ENCODE measurements at regions not wholly inside any gene's neighbourhood (a gene's known extent, or its start where the extent isn't known, plus 50 kb on each side); places are given as distances from the start of the nearest gene placed in this dataset.
"Not testable (repeated sequence)": the region's sequence is repeated elsewhere in the genome, so short reads cannot be mapped to it uniquely, and the experiment has no call there.

DNA sequence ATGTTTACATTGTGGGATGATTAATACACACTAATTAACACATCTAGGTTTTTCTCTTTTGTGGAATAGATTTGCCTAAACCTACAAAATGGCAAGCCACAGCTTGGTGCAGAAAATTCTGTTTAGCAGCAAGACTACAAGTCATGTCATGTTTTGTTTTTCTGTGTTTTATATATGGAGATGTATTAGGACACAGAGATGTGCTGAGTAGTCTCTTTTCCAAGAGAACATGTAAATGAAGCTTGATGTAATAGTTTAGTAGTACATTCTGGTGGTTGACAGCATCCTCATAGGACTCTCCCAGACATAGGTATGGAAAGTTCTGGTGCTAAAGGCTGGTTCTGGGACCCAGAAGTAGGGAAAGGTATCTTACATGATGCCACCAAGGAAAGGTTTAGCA lies 1345.4 kb downstream of the CDH11 start:
- DNase-seq = no peak
- H3K9me3 ChIP-seq (ENCODE audit: severe bottlenecking) = no peaks in the 10 kb centered on the region
- no peak overlapping the region for H3K4me3 ChIP-seq (ENCODE audit: low read depth, low read length)
- no peaks in the 10 kb centered on the region for H3K27me3 ChIP-seq (ENCODE audit: insufficient read depth, low read depth, severe bottlenecking)
- no peak overlapping the region for H3K27ac ChIP-seq
- TF ChIP-seq, protein P1, sequence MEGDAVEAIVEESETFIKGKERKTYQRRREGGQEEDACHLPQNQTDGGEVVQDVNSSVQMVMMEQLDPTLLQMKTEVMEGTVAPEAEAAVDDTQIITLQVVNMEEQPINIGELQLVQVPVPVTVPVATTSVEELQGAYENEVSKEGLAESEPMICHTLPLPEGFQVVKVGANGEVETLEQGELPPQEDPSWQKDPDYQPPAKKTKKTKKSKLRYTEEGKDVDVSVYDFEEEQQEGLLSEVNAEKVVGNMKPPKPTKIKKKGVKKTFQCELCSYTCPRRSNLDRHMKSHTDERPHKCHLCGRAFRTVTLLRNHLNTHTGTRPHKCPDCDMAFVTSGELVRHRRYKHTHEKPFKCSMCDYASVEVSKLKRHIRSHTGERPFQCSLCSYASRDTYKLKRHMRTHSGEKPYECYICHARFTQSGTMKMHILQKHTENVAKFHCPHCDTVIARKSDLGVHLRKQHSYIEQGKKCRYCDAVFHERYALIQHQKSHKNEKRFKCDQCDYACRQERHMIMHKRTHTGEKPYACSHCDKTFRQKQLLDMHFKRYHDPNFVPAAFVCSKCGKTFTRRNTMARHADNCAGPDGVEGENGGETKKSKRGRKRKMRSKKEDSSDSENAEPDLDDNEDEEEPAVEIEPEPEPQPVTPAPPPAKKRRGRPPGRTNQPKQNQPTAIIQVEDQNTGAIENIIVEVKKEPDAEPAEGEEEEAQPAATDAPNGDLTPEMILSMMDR (IDR thresholded peaks at IDR 0.05; ENCODE audit: low read depth, low read length) = no peak
- no peaks in the 10 kb centered on the region for H3K36me3 ChIP-seq

DNA sequence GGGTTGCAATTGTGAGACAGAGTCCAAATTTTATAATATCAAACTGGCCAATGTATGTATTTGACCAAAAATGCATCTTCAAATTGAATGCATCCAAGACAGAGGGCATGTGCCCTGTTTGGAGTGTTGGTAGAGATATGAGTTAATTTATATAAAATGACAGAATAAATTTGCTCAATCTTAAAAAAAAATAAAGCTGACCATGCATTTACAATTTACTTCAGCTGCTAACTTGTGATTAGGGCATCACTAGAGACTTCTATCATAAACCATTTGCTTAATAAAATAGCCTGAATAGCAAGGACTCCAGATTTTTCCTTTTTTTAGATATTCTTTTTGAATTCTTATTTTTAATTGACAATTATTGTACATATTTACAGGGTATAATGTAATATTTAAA lies 1345.8 kb downstream of the CDH11 start:
- no peak for DNase-seq
- Histone ChIP-seq H3K27ac (no peak overlapping the region), H3K4me3 (ENCODE audit: low read depth, low read length) (no peak overlapping the region), H3K9me3 (ENCODE audit: severe bottlenecking) (no peaks in the 10 kb centered on the region), H3K36me3 (no peaks in the 10 kb centered on the region), H3K27me3 (ENCODE audit: insufficient read depth, low read depth, severe bottlenecking) (no peaks in the 10 kb centered on the region)
- TF ChIP-seq, protein P1 (IDR thresholded peaks at IDR 0.05; ENCODE audit: low read depth, low read length) = no peak

DNA sequence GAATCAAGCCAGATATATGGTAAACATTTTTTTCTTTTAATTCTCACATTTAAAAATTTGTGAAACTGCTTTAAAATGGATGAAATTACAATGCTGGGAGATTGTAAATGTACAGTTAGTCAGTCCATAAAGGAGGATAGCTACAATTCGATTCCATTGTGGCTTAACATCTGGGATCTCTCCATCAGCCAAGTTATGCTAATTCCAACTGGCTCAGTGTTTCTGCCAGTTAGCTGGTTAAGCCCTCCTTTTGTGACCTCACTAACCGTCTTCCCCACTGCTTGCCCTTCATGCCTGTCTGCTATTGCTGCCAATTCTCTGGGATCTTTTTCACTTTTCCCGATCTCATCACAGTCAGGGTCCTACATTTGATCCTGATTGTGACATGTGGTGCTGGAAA lies 1347.6 kb downstream of the CDH11 start:
- no peaks in the 10 kb centered on the region for H3K9me3 ChIP-seq (ENCODE audit: severe bottlenecking)
- no peaks in the 10 kb centered on the region for H3K27me3 ChIP-seq (ENCODE audit: insufficient read depth, low read depth, severe bottlenecking)
- TF ChIP-seq, protein P1 (IDR thresholded peaks at IDR 0.05; ENCODE audit: low read depth, low read length) = no peak
- H3K4me3 ChIP-seq (ENCODE audit: low read depth, low read length) = no peak overlapping the region
- no peaks in the 10 kb centered on the region for H3K36me3 ChIP-seq
- H3K27ac ChIP-seq = no peak overlapping the region
- no peak for DNase-seq

DNA sequence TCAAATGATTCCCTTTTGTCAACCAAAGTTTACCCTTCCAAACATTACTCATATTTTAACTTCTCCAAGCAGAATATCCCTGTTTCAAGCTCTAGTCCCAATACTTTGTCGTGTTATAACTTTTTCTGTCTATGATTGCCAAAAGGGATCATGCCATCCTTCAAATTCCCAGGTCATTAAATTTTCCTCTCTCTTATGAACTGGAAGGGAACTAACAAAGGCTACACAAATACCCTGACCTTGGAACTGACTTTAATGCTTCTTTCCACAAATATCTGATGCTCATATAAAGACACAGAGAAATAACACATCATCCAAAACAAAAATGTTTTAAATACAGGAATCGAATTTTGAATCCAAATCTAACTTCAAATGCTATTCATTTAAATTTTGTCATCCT lies 1352.7 kb downstream of the CDH11 start:
- Histone ChIP-seq H3K9me3 (ENCODE audit: severe bottlenecking) (no peaks in the 10 kb centered on the region), H3K27ac (no peak overlapping the region), H3K36me3 (no peaks in the 10 kb centered on the region), H3K4me3 (ENCODE audit: low read depth, low read length) (no peak overlapping the region), H3K27me3 (ENCODE audit: insufficient read depth, low read depth, severe bottlenecking) (no peaks in the 10 kb centered on the region)
- no peak for DNase-seq
- TF ChIP-seq, protein P1 (IDR thresholded peaks at IDR 0.05; ENCODE audit: low read depth, low read length) = no peak

DNA sequence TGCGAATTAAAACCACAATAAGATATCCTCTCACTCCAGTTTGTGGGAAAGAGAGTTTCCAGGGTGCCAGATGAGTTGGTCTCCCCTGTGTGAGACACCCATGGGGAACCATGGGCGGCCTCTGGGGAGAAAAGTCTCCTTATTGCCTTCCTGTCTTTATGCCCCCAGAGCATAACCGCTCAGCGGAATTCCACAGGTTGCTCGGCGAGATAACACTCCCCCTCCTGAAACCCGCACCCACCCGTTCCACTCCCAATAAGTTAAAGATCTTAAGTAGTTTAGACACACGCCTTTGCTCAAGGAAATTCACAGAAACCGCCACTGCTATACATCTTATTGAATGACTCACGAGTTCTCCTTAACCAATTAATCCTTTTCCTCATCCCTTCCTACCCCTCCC lies 1361.6 kb downstream of the CDH11 start:
- not testable (repeated sequence) for DNase-seq; H3K9me3 ChIP-seq (ENCODE audit: severe bottlenecking); H3K4me3 ChIP-seq (ENCODE audit: low read depth, low read length); H3K36me3 ChIP-seq; H3K27me3 ChIP-seq (ENCODE audit: insufficient read depth, low read depth, severe bottlenecking); H3K27ac ChIP-seq

DNA sequence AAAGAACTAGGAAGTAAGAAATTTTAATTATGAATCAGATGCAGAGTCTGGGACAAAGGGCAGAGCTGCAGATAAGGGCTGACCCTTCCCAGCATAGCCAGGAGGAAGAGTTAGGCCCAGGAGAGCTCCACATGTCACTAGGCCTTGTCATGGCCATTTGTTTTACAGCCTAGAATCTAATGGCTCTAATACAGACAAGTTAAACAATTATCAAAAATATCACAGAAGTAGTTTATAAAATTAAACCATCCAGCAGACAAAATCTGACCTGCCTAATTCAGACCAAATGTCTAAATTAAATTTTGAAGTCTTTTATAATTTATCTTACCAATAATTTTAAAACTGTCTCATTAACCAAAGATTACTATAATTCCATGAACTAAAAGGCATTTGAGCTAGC lies 1369.5 kb downstream of the CDH11 start:
- TF ChIP-seq, protein P1 (IDR thresholded peaks at IDR 0.05; ENCODE audit: low read depth, low read length) = no peak
- H3K27ac ChIP-seq = no peak overlapping the region
- no peak for DNase-seq

More for the DNA sequence above, 1369.5 kb downstream of the CDH11 start:
- H3K36me3 ChIP-seq = no peaks in the 10 kb centered on the region
- no peaks in the 10 kb centered on the region for H3K9me3 ChIP-seq (ENCODE audit: severe bottlenecking)
- no peaks in the 10 kb centered on the region for H3K27me3 ChIP-seq (ENCODE audit: insufficient read depth, low read depth, severe bottlenecking)
- no peak overlapping the region for H3K4me3 ChIP-seq (ENCODE audit: low read depth, low read length)
